Hepatocyte (in vitro differentiated cells): ENCODE measurements at regions not wholly inside any gene's neighbourhood (a gene's known extent, or its start where the extent isn't known, plus 50 kb on each side); places are given as distances from the start of the nearest gene placed in this dataset.

ENCODE experiments used
- EZH2 ChIP-seq: fragments of 200-600 bp; sonication (generic); IDR thresholded peaks from 2 replicates; pipeline ENCODE4 v1.6.1; 2016; ENCODE audit warnings: antibody characterized with exemption, mild to moderate bottlenecking, borderline replicate concordance
- EZH2phosphoT487 ChIP-seq: fragments of 200-600 bp; sonication (generic); IDR thresholded peaks from one replicate; pipeline ENCODE4 v1.6.1; 2018; ENCODE audit warnings: antibody characterized with exemption, mild to moderate bottlenecking, low read depth, moderate library complexity; ENCODE audit not compliant: unreplicated experiment, severe bottlenecking
- TF ChIP-seq, protein P1 (sequence below): fragments of 200-600 bp; sonication (generic); IDR thresholded peaks from 2 replicates; pipeline ENCODE4 v1.5.1; 2016; ENCODE audit warnings: antibody characterized with exemption, mild to moderate bottlenecking; ENCODE audit not compliant: poor library complexity

- TF ChIP-seq, protein P1, sequence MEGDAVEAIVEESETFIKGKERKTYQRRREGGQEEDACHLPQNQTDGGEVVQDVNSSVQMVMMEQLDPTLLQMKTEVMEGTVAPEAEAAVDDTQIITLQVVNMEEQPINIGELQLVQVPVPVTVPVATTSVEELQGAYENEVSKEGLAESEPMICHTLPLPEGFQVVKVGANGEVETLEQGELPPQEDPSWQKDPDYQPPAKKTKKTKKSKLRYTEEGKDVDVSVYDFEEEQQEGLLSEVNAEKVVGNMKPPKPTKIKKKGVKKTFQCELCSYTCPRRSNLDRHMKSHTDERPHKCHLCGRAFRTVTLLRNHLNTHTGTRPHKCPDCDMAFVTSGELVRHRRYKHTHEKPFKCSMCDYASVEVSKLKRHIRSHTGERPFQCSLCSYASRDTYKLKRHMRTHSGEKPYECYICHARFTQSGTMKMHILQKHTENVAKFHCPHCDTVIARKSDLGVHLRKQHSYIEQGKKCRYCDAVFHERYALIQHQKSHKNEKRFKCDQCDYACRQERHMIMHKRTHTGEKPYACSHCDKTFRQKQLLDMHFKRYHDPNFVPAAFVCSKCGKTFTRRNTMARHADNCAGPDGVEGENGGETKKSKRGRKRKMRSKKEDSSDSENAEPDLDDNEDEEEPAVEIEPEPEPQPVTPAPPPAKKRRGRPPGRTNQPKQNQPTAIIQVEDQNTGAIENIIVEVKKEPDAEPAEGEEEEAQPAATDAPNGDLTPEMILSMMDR = no peak
- no peak for TF ChIP-seq EZH2
- TF ChIP-seq EZH2phosphoT487 = no peak
Measured at GRCh38 chr4:77332696-77333270, 175.8 kb downstream of the CCNG2 start.
